Heart left ventricle (tissue), 13 donors: ENCODE measurements at regions not wholly inside any gene's neighbourhood (a gene's known extent, or its start where the extent isn't known, plus 50 kb on each side); places are given as distances from the start of the nearest gene placed in this dataset.

ENCODE experiments used
- POLR2A ChIP-seq, 2 donors: fragments of 450-650 bp; IDR thresholded peaks; one replicate each; pipeline ENCODE4 v1.6.1; 2017; ENCODE audit warnings: antibody characterized with exemption in 2 of 2, mild to moderate bottlenecking in 2 of 2, moderate library complexity in 2 of 2
- TF ChIP-seq, protein P1 (sequence below), 12 donors: fragments of 200-600 bp; sonication (generic) in 4 of 12; IDR thresholded peaks; one replicate each; pipeline versions ENCODE4 v1.5.0 to v1.8.0; 2018 to 2022; ENCODE audit warnings: antibody characterized with exemption in 12 of 12, mild to moderate bottlenecking in 5 of 12
- donor health status: ischemic (EF 13 %, LVEDD 7.1; RV severe dilation, severe dysfunction).
- donor health status: DM: no; HTN: yes; CAD: no.
- donor health status: DM: no; HTN: no; CAD: no.
- donor health status: ischemic (EF 25% LVEDD 6.9; RV normal size, moderate dysfunction).
- donor health status: ischemic (EF 25% LVEDD 5.7; RV mildly dilated, moderate dysfunction).
- donor health status: ischemic (EF 35%, LVEDD 5.7; RV mildly dilated, moderate dysfunction).
- donor health status: nonischemic (EF 11% LVEDD 7.7; RV severe dilation, severe dysfunction).
- donor health status: DM: yes; HTN: yes; CAD: no.
- donor health status: PGD.
- donor health status: ischemic (EF 29% LVEDD 5.4; RV normal size, mild dysfunction).
- donor health status: nonischemic (EF 23%, LVEDD 6.1; RV moderate dilation, normal function).

DNA sequence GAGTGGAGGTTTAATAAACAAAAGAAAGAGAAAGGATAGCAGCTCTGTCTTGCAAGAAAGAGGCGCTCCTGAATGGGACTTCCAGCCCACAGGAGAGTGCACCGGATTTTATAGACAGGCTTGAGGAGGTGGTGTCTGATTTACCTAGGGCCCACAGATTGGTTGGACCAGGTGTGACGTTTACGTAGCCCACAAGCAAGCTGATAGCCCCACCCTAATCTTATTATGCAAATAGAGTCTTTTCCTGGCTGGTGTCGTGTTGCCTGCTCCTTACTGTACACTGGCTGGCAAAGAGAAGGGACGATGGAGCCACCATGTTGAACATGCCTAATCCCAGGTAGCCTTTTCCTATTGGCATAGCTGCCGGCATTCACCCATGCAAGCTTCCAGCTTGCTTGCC, 319.7 kb upstream of the POM121L12 start:
- TF ChIP-seq, protein P1, sequence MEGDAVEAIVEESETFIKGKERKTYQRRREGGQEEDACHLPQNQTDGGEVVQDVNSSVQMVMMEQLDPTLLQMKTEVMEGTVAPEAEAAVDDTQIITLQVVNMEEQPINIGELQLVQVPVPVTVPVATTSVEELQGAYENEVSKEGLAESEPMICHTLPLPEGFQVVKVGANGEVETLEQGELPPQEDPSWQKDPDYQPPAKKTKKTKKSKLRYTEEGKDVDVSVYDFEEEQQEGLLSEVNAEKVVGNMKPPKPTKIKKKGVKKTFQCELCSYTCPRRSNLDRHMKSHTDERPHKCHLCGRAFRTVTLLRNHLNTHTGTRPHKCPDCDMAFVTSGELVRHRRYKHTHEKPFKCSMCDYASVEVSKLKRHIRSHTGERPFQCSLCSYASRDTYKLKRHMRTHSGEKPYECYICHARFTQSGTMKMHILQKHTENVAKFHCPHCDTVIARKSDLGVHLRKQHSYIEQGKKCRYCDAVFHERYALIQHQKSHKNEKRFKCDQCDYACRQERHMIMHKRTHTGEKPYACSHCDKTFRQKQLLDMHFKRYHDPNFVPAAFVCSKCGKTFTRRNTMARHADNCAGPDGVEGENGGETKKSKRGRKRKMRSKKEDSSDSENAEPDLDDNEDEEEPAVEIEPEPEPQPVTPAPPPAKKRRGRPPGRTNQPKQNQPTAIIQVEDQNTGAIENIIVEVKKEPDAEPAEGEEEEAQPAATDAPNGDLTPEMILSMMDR (IDR thresholded peaks at IDR 0.05), result no peak
- TF ChIP-seq POLR2A (IDR thresholded peaks at IDR 0.05), result no peak
